ENCODE measurements at regions not wholly inside any gene's neighbourhood (a gene's known extent, or its start where the extent isn't known, plus 50 kb on each side); places are given as distances from the start of the nearest gene placed in this dataset.

DNA sequence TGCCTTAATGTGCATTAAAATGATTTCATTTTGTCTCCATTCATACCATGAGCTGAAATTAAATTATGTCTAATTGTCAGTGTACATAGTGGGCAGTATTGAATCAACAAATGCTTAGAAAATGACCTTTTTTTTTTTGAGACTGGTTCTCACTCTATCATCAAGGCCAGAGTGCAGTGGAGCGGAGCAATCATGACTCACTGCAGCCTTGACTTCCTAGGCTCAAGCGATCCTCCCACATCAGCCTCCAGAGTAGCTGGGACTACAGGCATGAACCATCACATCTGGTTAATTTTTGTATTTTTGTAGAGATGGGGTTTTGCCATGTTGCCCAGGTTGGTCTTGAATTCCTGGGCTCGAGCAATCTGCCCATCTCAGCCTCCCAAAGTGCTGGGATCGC lies 117.0 kb upstream of the BLID start:
- no peak for FAIRE-seq
- no peak for DNase-seq
- no peak for ATAC-seq
- Histone ChIP-seq H3K27me3 (no peaks in the 10 kb centered on the region), H3K4me3 (no peak overlapping the region), H3K36me3 (no peaks in the 10 kb centered on the region), H3K4me1 (peaks cover 0 to 4% (median 0%) of the 10 kb centered on the region in 3 donors), H3K9me3 (no peaks in the 10 kb centered on the region), H3K27ac (no peak overlapping the region)
- TF ChIP-seq, protein P1, sequence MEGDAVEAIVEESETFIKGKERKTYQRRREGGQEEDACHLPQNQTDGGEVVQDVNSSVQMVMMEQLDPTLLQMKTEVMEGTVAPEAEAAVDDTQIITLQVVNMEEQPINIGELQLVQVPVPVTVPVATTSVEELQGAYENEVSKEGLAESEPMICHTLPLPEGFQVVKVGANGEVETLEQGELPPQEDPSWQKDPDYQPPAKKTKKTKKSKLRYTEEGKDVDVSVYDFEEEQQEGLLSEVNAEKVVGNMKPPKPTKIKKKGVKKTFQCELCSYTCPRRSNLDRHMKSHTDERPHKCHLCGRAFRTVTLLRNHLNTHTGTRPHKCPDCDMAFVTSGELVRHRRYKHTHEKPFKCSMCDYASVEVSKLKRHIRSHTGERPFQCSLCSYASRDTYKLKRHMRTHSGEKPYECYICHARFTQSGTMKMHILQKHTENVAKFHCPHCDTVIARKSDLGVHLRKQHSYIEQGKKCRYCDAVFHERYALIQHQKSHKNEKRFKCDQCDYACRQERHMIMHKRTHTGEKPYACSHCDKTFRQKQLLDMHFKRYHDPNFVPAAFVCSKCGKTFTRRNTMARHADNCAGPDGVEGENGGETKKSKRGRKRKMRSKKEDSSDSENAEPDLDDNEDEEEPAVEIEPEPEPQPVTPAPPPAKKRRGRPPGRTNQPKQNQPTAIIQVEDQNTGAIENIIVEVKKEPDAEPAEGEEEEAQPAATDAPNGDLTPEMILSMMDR (IDR thresholded peaks at IDR 0.05), result no peak
- 92 to 96% methylated on average over 4 of the region's 4 CpGs for WGBS, 2 donors
- intact Hi-C loops (cut with DNase I), result no loop called here

DNA sequence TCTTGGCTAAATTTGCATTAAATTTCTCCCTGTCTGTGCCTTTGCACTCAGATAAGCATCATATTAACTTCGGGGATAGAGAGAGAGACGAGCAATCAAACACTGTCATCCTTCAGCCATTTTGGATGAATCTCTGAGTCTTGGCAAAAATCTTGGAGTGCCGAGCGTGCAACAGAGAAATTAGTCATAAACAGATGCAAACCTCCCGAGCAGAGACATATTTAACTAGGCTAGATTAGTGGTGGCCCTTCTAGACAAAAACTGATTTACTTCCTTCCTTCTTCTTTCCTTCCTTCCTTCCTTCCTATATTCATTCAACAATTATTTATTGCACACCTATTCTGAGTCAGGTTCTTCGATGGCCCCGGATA lies 114.4 kb upstream of the BLID start:
- WGBS, 2 donors, result 76 to 82% methylated on average over 7 of the region's 7 CpGs
- intact Hi-C loops (cut with DNase I), result no loop called here
- no peaks in the 10 kb centered on the region for H3K27me3 ChIP-seq
- TF ChIP-seq, protein P1 (IDR thresholded peaks at IDR 0.05), result no peak
- ATAC-seq (no peak), DNase-seq (no peak), FAIRE-seq (no peak)
- no peak overlapping the region for H3K27ac ChIP-seq
- H3K4me1 ChIP-seq, result no peaks in the 10 kb centered on the region
- no peaks in the 10 kb centered on the region for H3K36me3 ChIP-seq
- no peaks in the 10 kb centered on the region for H3K9me3 ChIP-seq
- H3K4me3 ChIP-seq, result no peak overlapping the region

DNA sequence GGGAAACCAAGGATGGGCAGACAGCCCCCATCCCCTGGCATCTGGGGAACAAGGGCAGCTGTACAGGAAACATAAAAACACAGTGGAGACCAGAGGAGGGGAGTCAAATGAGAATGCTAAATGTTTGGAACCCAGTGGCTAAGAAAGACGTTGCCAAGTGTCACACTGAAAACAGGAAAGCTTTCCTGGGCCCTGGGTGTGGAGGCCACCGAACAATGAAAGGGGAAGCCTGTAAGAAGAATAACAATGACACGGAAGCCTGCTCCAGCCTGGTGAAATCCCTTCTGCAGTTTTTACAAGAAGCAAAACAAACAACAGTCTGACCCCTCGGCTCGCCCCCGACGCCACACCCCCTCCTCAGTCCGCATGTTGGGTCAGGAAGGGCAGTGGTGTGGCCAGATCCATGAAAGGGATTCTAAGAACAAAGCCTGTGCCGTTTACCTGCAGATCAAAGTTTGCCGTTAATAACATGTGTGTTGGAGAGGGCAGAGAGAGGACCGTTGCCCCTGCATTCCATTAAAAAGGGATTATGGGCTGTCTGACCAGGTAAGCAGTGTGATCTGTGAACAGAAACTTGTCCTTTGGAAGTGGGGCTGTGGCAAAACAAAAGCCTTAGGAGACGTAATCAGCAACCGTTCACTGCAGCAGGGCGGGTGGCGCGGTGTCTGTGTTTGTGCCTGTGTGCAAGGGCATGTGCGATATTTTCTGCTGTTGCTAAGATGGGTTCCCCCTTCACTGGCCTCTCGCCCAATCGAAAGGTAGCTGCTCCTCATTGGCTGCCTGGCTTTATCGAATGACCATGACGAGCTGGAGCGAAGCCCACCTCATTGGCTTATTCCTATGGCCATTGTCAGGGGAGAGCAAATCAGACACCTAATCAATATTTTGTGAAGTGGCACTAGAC lies 113.7 kb upstream of the BLID start:
- ATAC-seq, result no peak
- intact Hi-C loops (cut with DNase I), result no loop called here
- WGBS, 2 donors, result 64 to 65% methylated on average over 22 of the region's 22 CpGs
- Histone ChIP-seq H3K9me3 (no peaks in the 10 kb centered on the region), H3K27ac (no peak overlapping the region), H3K27me3 (no peaks in the 10 kb centered on the region), H3K4me1 (no peaks in the 10 kb centered on the region), H3K4me3 (no peak overlapping the region), H3K36me3 (no peaks in the 10 kb centered on the region)
- FAIRE-seq, result no peak
- TF ChIP-seq, protein P1 (IDR thresholded peaks at IDR 0.05), result no peak
- no peak for DNase-seq

DNA sequence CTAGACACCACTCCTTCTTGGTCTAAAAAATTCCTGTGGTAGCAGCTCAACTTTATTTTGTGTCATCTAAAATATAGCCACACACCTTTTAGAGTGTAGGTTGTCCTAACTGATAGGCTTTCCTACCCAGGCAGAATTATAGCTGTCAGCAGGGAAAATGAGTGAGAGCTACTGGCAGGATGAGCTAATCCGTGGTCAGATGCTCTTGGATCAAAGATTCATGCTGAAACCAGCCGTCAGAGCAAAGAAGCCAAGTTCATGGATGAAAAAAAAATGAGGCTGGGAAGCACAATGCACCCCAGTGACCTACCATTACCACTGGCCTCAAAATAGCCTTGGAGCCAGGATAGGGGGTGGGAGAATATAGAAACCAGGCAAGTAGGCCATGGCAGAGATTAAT lies 113.1 kb upstream of the BLID start:
- FAIRE-seq, result no peak
- no peak for DNase-seq
- intact Hi-C loops (cut with DNase I), result no loop called here
- ATAC-seq, result no peak
- Histone ChIP-seq H3K4me3 (no peak overlapping the region), H3K4me1 (no peaks in the 10 kb centered on the region), H3K36me3 (no peaks in the 10 kb centered on the region), H3K27me3 (no peaks in the 10 kb centered on the region), H3K9me3 (no peaks in the 10 kb centered on the region), H3K27ac (no peak overlapping the region)
- WGBS, 2 donors, result 65 to 72% methylated on average over 2 of the region's 2 CpGs
- TF ChIP-seq, protein P1 (IDR thresholded peaks at IDR 0.05), result no peak

DNA sequence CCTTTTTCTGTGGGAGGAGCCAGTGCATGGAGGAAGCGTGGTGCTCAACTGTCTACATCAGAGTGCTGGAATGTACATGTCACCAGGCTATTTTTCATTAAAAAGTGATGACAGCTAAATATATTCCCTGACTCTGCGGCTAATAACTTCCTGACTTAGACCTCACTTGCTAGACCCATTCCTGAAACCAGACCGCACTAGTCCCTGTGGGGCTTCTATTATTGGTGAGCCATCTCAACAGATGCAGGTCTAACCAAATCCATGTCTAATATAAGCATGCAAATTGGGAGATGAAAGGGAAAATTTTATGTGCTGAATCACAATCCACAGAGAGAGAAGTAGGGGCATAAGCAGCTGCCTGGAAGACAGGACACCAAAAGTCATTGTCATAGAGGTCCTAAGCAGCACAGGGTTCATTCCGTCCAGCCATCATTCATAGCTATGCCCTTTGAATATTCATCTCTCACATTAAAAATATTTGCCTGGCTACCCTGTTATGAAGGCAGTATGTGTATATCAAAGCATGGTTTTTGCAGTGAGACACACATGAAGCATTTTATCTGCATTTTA lies 110.9 kb upstream of the BLID start:
- TF ChIP-seq, protein P1 (IDR thresholded peaks at IDR 0.05), result no peak
- Histone ChIP-seq H3K27ac (no peak overlapping the region), H3K36me3 (no peaks in the 10 kb centered on the region), H3K27me3 (no peaks in the 10 kb centered on the region), H3K9me3 (no peaks in the 10 kb centered on the region), H3K4me3 (no peak overlapping the region), H3K4me1 (no peaks in the 10 kb centered on the region)
- no peak for DNase-seq
- intact Hi-C loops (cut with DNase I), result no loop called here
- WGBS, 2 donors, result 81 to 92% methylated on average over 4 of the region's 4 CpGs
- no peak for ATAC-seq
- no peak for FAIRE-seq
